Neural cell (in vitro differentiated cells): ENCODE measurements at regions not wholly inside any gene's neighbourhood (a gene's known extent, or its start where the extent isn't known, plus 50 kb on each side); places are given as distances from the start of the nearest gene placed in this dataset.

Experiments used
- H2AFZ ChIP-seq: fragments of 200-600, 300-800 bp; sonication (generic), shearing (Covaris generic); 2 replicates; pipeline ENCODE4 v1.6.0; 2014; ENCODE audit warnings: low read depth, mild to moderate bottlenecking, antibody characterized with exemption, low read length, moderate library complexity
- H3F3A ChIP-seq: fragments of 200-600 bp; shearing (Covaris generic); 2 replicates; pipeline ENCODE4 v1.6.1; 2016; ENCODE audit warnings: mild to moderate bottlenecking, moderate library complexity, mixed read lengths, antibody characterized with exemption, low read length; ENCODE audit not compliant: insufficient read depth, poor library complexity, severe bottlenecking
- H3K27ac ChIP-seq: fragments of 200-600, 300-800 bp; sonication (generic), shearing (Covaris generic); 2 replicates; pipeline ENCODE4 v1.5.1; 2014; ENCODE audit warnings: mild to moderate bottlenecking, low read length, moderate library complexity
- H3K27me3 ChIP-seq: fragments of 300-800, 200-600 bp; sonication (generic), shearing (Covaris generic); 2 replicates; pipeline ENCODE4 v1.6.0; 2014; ENCODE audit warnings: mild to moderate bottlenecking, low read depth, low read length, moderate library complexity; ENCODE audit not compliant: insufficient read depth
- H3K36me3 ChIP-seq: fragments of 300-800, 200-600 bp; sonication (generic), shearing (Covaris generic); 2 replicates; pipeline ENCODE4 v1.5.1; 2014; ENCODE audit warnings: mild to moderate bottlenecking, antibody characterized with exemption, low read length, moderate library complexity; ENCODE audit not compliant: insufficient read depth
- H3K4me2 ChIP-seq: fragments of 300-800, 200-600 bp; sonication (generic), shearing (Covaris generic); 2 replicates; pipeline ENCODE4 v1.6.0; 2014; ENCODE audit warnings: mild to moderate bottlenecking, low read length
- H3K4me3 ChIP-seq: fragments of 300-800, 200-600 bp; sonication (generic), shearing (Covaris generic); 2 replicates; pipeline ENCODE4 v1.5.1; 2014; ENCODE audit warnings: mild to moderate bottlenecking, low read length, moderate library complexity
- H3K79me2 ChIP-seq: fragments of 200-600 bp; shearing (Covaris generic); replicated peaks from 2 replicates; pipeline ENCODE4 v1.6.0; 2014; ENCODE audit warnings: mild to moderate bottlenecking, low read length, moderate library complexity; ENCODE audit not compliant: insufficient read depth
- H3K9ac ChIP-seq: fragments of 300-800, 200-600 bp; sonication (generic), shearing (Covaris generic); 2 replicates; pipeline ENCODE4 v1.6.1; 2016; ENCODE audit warnings: mild to moderate bottlenecking, low read length, mixed read lengths
- H3K9me2 ChIP-seq: fragments of 200-600 bp; shearing (Covaris generic); 2 replicates; pipeline ENCODE4 v1.6.1; 2016; ENCODE audit warnings: mild to moderate bottlenecking, low read length, mixed read lengths; ENCODE audit not compliant: insufficient read depth
- H3K9me3 ChIP-seq: fragments of 200-600, 300-800 bp; sonication (generic), shearing (Covaris generic); 2 replicates; pipeline ENCODE4 v1.6.1; 2016; ENCODE audit warnings: mild to moderate bottlenecking, mixed run types, low read length, moderate library complexity, mixed read lengths
- H4K20me1 ChIP-seq: fragments of 200-600 bp; shearing (Covaris generic); 2 replicates; pipeline ENCODE4 v1.6.1; 2016; ENCODE audit warnings: mild to moderate bottlenecking, mixed run types; ENCODE audit not compliant: insufficient read depth
- EP300 ChIP-seq: fragments of 450-650 bp; conservative IDR thresholded peaks from 2 replicates; pipeline ENCODE4 v1.6.1; 2014; ENCODE audit warnings: antibody characterized with exemption, mild to moderate bottlenecking, moderate library complexity; ENCODE audit not compliant: poor library complexity, severe bottlenecking
- EZH2 ChIP-seq: fragments of 200-600, 300-800 bp; shearing (Covaris generic), sonication (generic); IDR thresholded peaks from 2 replicates; pipeline ENCODE4 v1.6.1; 2014; ENCODE audit warnings: antibody characterized with exemption, low read length, borderline replicate concordance, mild to moderate bottlenecking; ENCODE audit not compliant: insufficient read depth, poor library complexity, severe bottlenecking
- MXI1 ChIP-seq: fragments of 450-650 bp; conservative IDR thresholded peaks from 2 replicates; pipeline ENCODE4 v1.6.1; 2014; ENCODE audit warnings: antibody characterized with exemption, mild to moderate bottlenecking; ENCODE audit not compliant: poor library complexity, severe bottlenecking
- POLR2AphosphoS5 ChIP-seq: IDR thresholded peaks from 2 replicates; pipeline ENCODE4 v1.6.1; 2012
- RAD21 ChIP-seq: fragments of 450-650 bp; conservative IDR thresholded peaks from 2 replicates; pipeline ENCODE4 v1.6.1; 2014; ENCODE audit warnings: antibody characterized with exemption, mild to moderate bottlenecking, moderate library complexity
- SMC3 ChIP-seq: fragments of 450-650 bp; conservative IDR thresholded peaks from 2 replicates; pipeline ENCODE4 v1.6.1; 2014; ENCODE audit warnings: antibody characterized with exemption, mild to moderate bottlenecking, moderate library complexity; ENCODE audit not compliant: poor library complexity
- TAF1 ChIP-seq: IDR thresholded peaks from 2 replicates; pipeline ENCODE4 v1.6.1; 2012; ENCODE audit warnings: low read depth
- TF ChIP-seq, protein P1 (sequence below): fragments of 450-650 bp; IDR thresholded peaks from 2 replicates; pipeline ENCODE4 v1.5.1; 2014; ENCODE audit warnings: antibody characterized with exemption, mild to moderate bottlenecking, moderate library complexity; ENCODE audit not compliant: poor library complexity, severe bottlenecking
- TF ChIP-seq, protein P2 (sequence below): IDR thresholded peaks from 2 replicates; pipeline ENCODE4 v1.6.1; 2012; ENCODE audit warnings: borderline replicate concordance

DNA sequence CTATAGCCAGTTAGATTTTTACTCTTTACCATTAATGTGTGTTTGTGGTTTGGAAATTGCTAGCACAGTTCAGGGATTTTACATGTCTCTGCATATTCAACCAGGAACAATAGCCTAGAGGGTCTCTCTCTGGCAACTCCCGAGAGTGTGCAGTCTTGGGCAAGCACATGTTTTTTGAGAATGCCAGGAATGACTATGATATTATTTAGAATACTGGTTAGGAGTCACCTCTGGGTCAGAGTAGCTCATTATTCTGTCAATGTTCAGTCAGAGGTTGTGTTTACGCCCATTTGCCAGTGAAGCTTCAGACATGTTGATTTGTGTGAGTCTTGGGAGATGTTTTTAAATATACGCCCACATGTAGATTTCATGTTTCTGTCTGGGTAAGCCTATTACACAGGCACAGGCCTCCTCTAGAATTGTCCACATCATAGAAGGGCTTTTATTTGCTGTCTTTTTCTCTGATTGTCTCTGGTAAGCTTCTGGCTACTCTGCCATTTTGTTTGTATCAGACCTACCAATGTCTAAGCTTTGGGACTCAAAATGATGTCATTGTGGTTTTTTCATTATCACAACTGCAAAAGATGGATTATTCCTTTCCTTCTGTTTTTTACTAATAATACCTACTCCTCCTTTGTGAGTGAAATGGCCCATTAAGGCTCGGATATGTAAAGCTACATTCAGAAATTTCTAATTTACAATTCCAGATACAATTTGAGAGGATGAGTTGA lies 203.1 kb upstream of the PPFIA2 start:
- no peaks in the 10 kb centered on the region for H3K79me2 ChIP-seq
- no peak overlapping the region for H3K4me3 ChIP-seq
- H4K20me1 ChIP-seq, result no peaks in the 10 kb centered on the region
- TF ChIP-seq, protein P1, sequence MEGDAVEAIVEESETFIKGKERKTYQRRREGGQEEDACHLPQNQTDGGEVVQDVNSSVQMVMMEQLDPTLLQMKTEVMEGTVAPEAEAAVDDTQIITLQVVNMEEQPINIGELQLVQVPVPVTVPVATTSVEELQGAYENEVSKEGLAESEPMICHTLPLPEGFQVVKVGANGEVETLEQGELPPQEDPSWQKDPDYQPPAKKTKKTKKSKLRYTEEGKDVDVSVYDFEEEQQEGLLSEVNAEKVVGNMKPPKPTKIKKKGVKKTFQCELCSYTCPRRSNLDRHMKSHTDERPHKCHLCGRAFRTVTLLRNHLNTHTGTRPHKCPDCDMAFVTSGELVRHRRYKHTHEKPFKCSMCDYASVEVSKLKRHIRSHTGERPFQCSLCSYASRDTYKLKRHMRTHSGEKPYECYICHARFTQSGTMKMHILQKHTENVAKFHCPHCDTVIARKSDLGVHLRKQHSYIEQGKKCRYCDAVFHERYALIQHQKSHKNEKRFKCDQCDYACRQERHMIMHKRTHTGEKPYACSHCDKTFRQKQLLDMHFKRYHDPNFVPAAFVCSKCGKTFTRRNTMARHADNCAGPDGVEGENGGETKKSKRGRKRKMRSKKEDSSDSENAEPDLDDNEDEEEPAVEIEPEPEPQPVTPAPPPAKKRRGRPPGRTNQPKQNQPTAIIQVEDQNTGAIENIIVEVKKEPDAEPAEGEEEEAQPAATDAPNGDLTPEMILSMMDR, result no peak
- TF ChIP-seq MXI1 (no peak), EZH2 (no peak), TAF1 (no peak), SMC3 (no peak), POLR2AphosphoS5 (no peak), EP300 (no peak), RAD21 (no peak)
- TF ChIP-seq, protein P2, sequence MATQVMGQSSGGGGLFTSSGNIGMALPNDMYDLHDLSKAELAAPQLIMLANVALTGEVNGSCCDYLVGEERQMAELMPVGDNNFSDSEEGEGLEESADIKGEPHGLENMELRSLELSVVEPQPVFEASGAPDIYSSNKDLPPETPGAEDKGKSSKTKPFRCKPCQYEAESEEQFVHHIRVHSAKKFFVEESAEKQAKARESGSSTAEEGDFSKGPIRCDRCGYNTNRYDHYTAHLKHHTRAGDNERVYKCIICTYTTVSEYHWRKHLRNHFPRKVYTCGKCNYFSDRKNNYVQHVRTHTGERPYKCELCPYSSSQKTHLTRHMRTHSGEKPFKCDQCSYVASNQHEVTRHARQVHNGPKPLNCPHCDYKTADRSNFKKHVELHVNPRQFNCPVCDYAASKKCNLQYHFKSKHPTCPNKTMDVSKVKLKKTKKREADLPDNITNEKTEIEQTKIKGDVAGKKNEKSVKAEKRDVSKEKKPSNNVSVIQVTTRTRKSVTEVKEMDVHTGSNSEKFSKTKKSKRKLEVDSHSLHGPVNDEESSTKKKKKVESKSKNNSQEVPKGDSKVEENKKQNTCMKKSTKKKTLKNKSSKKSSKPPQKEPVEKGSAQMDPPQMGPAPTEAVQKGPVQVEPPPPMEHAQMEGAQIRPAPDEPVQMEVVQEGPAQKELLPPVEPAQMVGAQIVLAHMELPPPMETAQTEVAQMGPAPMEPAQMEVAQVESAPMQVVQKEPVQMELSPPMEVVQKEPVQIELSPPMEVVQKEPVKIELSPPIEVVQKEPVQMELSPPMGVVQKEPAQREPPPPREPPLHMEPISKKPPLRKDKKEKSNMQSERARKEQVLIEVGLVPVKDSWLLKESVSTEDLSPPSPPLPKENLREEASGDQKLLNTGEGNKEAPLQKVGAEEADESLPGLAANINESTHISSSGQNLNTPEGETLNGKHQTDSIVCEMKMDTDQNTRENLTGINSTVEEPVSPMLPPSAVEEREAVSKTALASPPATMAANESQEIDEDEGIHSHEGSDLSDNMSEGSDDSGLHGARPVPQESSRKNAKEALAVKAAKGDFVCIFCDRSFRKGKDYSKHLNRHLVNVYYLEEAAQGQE, result no peak
- H3K27me3 ChIP-seq, result no peaks in the 10 kb centered on the region
- H3F3A ChIP-seq, result no peaks in the 10 kb centered on the region
- H3K9me2 ChIP-seq, result no peaks in the 10 kb centered on the region
- no peak overlapping the region for H3K9ac ChIP-seq
- no peak overlapping the region for H2AFZ ChIP-seq
- no peak overlapping the region for H3K27ac ChIP-seq
- no peaks in the 10 kb centered on the region for H3K9me3 ChIP-seq
- no peak overlapping the region for H3K4me2 ChIP-seq
- H3K36me3 ChIP-seq, result no peaks in the 10 kb centered on the region

DNA sequence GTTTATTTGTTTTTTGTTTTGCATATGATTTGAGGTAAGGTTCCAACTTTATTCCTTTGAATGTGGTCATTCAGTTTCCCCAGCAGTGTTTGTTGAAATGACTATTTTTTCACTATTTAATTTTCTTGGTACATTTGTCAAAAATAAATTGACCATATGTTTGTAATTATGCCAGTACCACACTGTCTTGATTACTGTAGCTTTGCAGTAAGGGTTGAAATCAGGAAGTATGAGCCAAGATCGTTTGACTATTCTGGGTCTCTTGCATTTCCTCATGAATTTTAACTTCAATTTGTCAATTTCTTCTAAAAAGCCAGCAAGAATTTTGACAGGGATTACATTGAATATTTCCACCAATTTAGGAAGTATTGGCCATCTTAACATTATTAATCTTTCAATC lies 199.3 kb upstream of the PPFIA2 start:
- TF ChIP-seq TAF1 (no peak), SMC3 (no peak), RAD21 (no peak), MXI1 (no peak), EP300 (no peak), POLR2AphosphoS5 (no peak), EZH2 (no peak)
- TF ChIP-seq, protein P1, result no peak
- TF ChIP-seq, protein P2, result no peak
- H3K4me2 ChIP-seq, result no peak overlapping the region
- H3F3A ChIP-seq, result no peaks in the 10 kb centered on the region
- no peak overlapping the region for H3K9ac ChIP-seq
- H3K36me3 ChIP-seq, result no peaks in the 10 kb centered on the region
- H3K27ac ChIP-seq, result no peak overlapping the region
- H3K4me3 ChIP-seq, result no peak overlapping the region
- no peaks in the 10 kb centered on the region for H4K20me1 ChIP-seq
- no peaks in the 10 kb centered on the region for H3K79me2 ChIP-seq
- no peaks in the 10 kb centered on the region for H3K9me2 ChIP-seq
- H3K9me3 ChIP-seq, result no peaks in the 10 kb centered on the region
- H2AFZ ChIP-seq, result no peak overlapping the region
- no peaks in the 10 kb centered on the region for H3K27me3 ChIP-seq
